Kasumi-1 (cell line): ENCODE measurements at regions not wholly inside any gene's neighbourhood (a gene's known extent, or its start where the extent isn't known, plus 50 kb on each side); places are given as distances from the start of the nearest gene placed in this dataset.

ENCODE experiments used
- DNase-seq, 2 experiments: peaks; one replicate each; lab custom pipeline; 2025; lab: John Stamatoyannopoulos, UW

DNA sequence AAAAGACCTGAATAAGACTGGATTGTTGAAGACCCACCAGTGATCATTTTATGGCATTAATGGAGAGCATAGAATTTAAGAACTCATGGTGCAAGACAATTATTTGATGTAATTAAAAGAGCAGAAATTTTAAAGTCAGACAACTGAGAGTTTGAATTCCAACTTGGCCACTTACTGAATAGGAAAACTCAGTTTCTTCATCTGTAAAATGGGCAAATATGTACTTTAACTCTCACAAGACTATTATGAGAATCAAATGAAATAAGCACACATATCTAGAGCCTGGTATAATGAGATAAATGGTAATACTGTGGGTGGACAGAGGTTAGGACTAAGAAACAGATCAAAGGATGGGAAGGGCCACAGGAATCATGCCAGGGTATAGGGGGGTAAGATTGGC is 88.0 kb downstream of the SOX9 start:
- no peak for DNase-seq

DNA sequence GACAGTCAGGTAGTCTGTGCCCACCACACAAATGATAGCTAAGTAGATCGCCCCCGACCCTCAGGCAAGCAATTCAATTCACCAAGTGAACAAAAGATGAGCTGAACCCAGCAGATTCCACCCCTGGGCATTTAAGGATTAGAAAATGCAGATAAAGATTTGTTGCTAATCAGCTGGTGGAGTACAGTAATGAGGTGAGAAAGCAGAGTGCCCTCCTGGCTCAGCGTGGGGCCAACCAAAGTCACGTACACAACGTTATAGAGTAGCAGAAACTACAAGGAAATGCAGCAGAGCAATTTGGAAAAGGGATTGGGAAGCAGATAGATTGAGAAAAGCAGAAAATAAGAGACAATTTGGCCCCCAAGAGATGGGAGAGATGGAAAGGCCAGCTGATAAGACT is 91.2 kb downstream of the SOX9 start:
- DNase-seq = no peak

DNA sequence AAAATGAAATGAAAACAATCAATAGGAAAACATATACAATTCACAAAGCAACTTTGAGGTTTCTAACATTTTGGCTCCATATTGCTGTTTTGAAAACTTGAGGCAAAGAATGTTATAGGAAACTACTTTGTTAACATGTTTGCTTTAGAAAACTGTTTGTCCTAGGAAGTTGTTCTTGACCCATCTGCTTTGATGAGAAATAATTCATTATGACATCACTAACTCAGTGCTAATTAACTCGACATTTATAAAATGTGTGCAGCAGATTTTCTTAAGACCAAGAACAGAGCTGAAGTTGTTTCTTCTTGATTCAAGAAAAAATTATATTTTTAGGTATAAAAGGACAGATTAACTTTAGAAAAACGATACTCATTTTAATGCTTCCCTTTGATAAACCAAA is 94.7 kb downstream of the SOX9 start:
- no peak for DNase-seq

DNA sequence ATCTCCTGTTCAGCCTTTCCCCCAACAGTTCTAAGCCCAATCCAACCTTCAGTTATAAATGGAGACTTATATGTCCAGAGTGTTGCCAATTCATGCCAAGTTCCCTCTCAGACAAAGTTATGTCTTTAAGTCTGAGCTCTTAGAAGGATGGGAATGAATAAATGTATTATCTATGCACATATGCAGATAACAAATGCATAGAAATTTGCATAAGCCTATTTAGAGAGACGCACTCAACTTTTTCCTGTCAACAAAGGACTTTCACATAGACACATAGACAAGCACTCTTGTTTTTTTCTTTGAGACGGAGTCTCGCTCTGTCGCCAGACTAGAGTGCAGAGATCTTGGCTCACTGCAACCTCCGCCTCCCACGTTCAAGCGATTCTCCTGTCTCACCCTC is 95.1 kb downstream of the SOX9 start:
- DNase-seq = no peak

DNA sequence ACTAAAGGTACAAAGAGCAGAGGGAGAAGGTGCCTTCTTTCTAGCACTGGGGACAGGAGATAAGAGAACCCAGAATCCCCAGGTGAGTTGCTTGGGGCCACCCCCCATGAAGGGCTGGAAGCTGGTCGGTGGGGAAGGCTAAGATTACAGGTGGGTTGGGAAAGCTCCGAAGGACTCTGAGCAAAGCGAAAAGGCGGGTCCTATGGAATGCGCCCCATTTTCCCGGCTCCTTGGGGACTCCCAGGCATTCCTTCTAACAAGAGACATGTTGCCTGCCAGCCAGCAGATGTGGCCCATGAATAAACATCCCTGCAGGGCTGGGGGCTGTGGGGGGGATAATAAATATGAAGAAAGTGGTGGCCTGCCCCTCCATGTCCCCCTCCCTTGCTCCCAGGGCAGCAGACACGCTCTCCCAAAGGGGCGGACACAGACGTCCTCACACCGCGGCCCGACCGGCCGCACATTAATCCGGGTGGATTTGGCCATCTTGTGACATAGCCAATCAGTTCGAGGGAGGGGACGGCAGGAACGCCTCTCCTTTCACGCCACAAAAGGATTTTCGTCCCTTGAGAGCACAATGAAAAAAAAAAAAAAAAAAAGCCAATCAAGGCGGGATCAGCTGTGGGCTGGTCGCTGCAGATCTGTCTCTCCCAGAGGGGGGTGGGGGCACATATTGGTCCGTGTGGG is 98.5 kb downstream of the SOX9 start:
- no peak for DNase-seq

DNA sequence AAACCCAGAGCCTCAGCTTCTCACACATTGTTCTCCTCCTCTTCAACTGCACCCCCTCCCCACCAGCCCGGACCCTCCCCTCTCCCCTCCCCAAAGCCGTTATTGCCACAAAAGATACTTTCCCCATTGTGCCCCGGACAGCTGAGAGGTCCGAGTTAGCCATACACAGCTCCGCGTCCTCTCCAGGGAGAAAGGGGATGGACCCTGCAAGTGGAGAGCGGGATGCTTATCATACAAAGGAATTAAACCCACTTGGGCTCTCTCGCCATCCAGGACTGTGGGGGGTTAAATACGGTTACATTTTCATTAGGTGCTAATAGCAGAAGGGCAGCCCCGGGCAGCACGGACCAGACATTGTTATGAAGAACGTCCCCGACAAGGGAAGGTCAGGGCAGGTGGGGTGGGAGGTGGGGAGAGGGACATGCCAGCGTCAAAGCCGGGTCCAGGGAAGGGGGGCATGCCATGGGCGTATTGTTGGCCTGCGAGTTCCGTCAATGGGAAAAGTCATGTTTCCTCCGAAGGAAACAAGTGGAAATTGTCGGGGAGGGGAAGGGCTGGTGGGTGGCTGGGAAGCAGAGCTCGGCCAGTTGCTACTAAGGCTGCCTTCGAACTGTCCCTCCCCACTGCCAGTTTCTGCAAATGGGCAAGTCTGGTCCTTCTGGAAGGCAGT is 99.1 kb downstream of the SOX9 start:
- DNase-seq = no peak

DNA sequence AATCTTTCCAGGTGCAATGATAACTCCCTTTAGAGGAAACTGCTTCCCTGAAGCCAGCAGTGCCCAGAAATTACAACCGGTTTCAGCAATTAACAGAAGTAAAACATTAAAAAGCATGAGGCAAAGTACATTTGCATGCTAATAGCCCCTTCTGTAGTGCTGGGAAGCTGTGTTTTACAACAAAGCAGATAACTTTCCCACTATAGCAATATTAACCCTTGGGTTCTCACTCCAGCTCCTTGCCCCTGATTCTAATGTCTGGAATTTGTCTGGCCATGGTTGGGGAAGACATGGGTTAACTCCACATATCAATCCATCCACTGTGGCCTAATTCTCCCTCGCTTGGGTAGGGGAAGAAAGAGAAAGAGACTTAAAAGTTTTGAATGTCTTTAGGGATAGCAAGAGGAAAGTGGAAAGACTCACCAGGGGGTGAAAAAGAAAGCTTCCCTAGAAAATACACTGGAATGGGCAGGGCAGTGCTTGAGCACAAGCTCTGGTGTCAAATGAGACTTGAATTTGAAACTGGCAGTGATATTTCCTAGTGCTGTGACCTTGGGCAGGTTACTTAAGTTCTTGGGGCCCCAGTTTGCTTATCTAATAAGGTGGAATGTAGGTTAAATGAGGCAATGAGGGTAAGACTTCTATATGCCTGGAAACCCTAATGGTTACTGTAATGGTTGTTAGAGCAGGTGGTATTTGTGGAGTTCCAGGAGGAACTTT is 102.0 kb downstream of the SOX9 start:
- DNase-seq = no peak

DNA sequence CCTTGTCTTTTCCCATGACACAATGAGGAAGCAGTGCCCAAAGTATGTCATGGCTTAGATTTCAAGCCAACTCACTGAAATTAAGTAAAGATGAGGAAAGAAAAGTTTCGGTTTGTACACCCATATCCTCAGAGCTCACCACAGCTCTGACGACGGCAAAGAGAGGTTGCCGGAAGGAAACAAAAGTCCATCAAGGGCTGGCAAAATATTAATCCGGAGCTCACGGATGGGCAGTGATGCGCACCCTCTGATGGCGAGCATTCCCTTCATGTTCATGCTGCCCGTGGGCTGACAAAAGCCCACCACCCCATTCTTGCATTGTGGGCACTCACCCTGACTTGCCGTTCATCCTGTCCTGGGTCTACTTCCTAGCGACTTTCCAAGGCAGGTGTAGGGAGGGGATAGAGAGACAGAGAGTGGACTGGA is 103.1 kb downstream of the SOX9 start:
- no peak for DNase-seq

DNA sequence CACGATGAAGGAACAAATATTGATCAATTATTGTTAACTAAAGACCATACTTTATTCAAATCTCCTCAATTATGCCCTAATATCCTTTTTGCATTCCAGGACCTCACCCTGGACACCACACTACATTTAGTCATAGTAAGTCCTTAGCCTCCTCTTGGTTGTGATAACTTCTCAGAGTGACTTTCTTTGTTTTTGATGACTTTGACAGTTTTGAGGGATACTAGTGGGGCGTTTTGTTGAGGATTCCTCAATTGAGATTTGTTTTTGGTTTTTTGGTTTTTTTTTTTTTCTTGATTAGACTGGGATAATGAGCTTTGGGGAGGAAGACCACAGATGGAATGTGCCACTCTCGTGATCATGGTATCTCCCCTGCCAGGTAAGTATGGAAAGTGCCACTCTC is 105.5 kb downstream of the SOX9 start:
- DNase-seq = no peak

DNA sequence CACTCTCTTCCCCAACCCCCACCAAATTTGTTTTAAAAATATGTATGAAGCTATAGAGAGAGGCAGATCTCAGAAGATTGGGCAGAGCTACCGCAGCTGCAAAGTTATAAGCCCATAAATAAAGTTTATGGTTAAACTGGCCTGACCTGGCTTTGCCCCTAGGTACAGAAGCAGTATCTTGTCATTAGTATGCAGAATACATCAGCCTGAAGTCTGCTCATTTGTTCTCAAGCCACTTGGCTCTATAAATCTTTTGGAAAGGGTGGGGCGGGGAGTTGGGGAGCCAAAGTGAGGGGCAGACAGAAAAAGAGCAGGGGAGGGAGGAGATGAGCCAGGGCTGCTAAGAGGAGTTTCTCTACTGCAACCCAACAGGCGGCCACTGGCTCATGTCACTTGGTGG is 113.2 kb downstream of the SOX9 start:
- no peak for DNase-seq

DNA sequence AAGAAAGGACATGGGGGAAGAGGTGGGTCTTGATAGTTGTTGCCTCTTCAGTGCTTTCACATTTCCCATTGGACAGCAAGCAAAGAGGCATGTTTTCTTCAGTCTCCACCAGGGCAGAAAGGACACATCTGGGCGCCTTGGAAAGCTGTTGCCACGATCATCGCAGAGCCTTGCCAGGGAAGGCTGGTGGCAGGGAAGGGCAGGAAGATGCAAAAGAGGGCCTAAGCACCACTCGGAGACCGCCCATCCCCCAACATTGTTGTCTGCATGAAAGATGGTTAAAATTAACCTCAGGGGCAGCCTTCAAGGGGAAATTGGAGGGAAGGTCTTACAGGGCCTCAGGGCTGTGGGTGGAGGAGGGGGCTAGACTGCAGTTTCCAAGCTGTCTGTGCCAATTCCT is 114.2 kb downstream of the SOX9 start:
- no peak for DNase-seq

DNA sequence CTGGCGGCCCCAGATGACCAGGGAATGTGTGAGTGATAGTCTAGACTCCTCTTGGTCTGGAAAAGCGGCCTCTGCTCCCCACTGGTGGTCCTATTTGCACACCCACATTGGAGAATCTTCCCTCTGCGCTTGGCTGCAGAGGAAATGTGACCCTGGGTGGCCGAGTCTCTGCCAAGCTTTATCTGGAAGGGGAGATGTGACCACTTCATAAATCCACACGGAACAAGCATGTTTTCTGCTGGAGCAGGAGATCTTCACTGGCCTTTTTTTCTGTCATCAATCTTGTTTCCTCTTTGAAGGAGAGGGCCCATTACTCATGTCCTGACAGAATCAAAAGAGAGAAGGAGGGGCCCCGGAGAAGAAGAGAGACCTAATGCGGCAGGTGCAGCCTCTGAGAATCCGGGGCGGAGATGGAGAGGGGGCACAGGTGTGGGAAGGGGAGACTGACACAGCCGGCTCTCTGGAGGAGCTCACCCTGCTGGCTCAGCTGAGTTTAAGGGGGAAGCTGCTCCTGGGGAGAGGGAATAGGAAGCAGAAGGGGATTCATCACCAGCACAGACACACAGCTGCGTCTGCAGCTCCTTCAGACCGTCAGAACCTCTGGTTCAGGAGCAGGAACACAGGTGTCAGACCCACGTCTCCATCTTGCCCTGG is 116.3 kb downstream of the SOX9 start:
- no peak for DNase-seq

DNA sequence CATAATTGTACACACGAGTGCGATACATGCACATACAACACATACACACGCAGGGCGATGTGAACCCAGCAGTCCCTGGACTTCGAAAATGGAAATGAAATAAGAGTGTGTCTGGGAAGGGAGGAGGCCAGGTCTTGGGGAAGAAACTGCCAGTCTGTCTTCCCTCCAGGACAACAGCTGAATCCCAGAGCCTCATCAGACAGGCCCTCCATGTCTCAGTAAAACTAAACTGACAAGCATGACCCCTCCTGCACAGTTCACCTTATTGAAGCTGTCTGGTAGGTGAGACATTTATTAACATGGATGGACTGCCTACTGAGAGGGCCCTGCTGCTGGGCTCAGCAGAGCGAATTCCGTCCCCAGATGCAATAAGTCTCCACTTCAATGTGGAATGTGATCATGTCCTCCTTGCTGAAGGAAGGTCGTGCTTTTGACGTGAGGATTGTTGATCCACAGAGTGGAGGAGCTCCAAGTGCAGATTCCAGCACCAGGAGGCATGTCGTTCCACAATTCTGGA is 117.4 kb downstream of the SOX9 start:
- no peak for DNase-seq

DNA sequence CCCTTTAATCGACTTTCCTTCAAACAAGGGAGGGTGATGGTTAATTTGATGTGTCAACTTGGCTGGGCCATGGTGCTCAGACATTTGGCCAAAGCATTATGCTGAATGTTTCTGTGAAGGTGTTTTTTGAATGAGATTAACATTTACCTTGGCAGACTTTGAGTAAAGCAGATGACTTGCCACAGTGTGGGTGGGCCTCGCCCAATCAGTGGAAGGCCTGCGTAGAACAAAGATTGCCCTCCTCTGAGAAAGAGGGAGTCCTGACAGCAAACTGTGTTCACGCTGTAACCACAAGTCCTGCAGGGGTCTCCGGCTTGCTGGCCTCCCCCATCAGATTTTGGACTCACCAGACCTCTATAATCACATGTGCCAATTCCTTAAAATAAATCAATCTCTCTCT is 118.7 kb downstream of the SOX9 start:
- DNase-seq = no peak

DNA sequence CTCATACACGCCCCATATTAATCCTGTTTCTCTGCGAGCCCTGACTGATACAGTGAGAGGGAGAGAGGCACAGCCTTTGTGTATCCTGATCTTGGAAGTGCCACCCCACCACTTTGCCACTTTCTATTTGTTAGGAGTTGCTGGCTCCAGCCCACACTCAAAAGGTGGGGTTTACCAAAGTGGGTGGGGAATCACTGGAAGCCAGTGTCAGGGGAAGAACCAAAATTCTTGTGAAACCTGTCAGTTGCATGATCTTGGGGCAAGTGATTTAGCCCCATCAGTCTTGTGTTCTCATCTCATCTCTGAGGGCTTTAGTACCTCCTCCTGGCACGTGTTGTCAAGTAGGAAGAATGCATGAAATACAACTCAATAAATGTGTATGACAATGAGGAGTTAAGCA is 119.5 kb downstream of the SOX9 start:
- no peak for DNase-seq

DNA sequence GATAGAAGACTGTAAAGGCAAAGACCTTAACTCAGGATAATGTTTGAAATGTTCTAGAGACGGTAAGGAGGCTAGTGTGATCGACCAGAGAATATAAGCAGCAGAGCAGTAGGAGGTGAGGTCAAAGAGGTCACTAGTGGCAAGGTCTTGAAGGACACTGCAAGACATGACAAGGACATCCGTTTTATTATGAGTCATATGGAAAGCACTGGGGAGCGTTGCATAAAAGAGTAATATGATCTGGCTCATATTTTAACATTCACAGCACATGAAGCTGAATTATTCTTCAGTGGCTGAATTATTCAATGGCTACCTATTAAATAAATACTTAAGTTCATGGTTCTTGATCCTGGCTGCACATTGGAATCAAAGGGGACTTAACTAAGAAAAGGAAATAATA is 123.7 kb downstream of the SOX9 start:
- no peak for DNase-seq

DNA sequence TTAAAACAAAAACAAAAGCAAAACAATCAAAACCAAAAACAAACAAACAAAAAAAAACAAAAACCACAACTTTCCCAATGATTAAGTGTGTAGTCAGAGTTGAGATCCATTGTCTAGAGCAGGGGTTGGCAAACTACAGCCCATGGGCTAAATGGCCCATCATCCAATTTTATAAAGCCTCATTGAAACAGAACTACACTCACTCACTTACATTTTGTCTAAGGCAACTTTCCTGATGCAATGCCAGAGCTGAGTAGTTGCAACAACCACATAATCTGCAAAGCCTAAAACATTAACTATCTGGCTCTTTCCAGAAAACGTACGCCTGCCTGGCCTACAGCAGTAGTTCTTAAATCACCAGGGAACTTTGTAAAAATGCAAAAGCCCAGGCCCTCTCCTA is 124.1 kb downstream of the SOX9 start:
- no peak for DNase-seq

DNA sequence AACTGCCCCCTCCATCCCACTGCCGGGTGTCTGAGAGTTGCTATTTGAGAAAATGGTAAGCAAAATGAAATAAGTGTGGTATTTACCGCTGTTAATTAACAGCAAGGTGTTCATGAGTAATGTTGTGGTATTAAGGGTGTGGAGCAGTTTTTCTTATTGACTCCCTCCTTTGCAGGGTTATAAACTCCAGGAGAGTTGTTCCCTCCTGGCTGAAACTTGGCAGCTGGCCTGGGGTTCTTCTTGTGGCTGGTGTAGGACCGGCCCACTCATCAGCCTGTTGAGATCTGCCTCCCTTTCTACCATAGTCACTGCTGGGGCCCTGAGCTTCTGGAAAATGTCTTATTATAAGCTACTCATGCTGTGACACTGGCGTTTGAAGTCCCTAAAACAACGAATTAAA is 128.6 kb downstream of the SOX9 start:
- DNase-seq = no peak

DNA sequence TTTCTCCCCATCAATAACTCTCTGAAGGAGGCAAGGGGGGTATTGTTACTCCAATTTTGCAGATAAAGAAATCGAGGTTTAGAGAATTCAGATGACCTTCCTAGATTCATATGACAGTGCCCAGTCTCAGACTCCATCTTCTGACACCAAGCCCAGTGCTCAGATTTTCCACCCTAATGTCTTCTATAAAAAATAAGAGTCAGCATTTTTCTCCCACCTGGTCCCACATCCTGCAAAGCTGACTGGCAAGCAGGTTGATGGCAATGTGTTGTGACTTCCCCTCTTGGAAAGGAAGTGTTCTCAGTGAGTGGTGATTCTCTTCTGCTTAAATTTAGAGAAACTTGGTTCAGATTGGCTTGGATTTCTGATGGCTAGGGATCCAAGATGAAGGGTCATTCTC is 129.4 kb downstream of the SOX9 start:
- DNase-seq = no peak

DNA sequence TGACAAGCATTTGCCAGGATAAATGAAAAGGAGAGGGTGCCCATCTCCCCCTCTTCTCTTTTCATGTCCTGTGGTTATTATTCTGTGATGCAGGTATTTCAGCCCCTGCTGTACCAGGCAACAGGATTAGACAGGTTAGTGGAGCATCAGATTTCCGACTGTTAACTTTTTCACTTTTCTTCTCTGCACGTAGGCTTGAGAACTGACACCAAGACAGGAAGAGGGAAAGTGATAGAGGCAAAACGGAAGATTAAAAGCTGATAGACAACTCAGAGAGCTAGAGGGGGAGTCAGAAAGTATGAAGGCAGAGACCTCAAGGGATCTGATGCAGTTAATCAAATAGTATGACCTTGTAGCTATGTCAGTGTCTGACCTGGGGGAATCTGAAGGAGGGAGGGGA is 132.8 kb downstream of the SOX9 start:
- no peak for DNase-seq

DNA sequence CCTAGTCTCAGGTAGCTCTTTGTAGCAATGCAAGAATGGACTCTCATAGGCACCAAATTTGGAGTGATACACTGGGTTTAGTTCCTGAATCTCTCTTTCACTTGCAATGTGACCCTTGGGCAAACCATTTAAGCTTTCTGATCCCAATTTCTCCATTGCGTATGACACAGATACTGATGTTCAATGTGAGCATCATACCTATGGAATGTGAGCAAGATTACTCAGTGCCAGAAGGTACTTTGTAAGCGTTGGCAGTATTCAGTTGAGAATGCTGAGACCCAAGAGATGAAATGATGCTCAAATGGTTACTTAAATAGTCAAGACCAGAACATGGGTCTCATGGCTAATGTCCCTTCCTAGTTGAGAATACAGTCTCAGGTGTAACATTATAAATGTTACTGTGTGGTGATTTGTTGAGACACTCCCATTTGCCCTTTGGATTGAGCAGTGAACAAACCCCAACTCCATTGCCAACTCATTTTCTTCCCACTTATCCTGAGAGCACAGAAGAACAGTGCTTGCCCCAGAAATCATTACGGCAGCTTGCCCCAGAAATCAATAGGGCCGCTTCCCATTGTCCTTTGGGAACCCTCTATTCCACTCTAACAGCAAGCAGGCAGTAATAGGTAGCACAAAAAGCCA is 134.1 kb downstream of the SOX9 start:
- DNase-seq = no peak

DNA sequence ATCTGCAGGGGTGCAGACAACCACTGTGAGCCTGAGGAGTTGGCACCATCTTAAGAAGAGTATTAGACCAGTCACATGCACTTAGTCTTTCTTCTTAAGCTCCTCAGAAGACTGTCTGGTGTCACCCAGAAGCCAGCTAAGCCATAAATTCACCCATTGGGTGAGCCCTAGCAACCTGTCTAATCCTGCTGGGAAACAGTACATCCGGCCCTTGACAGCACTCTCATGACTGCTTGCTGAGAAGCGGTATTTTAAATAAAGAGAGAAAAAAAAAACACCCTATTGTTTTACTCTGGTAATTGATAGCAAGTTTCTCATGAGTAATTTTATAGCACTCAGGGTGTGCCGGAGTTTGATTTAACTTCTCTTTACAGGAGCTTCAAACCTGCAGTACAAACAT is 134.7 kb downstream of the SOX9 start:
- no peak for DNase-seq
